ENCODE measurements at regions not wholly inside any gene's neighbourhood (a gene's known extent, or its start where the extent isn't known, plus 50 kb on each side); places are given as distances from the start of the nearest gene placed in this dataset.

DNA sequence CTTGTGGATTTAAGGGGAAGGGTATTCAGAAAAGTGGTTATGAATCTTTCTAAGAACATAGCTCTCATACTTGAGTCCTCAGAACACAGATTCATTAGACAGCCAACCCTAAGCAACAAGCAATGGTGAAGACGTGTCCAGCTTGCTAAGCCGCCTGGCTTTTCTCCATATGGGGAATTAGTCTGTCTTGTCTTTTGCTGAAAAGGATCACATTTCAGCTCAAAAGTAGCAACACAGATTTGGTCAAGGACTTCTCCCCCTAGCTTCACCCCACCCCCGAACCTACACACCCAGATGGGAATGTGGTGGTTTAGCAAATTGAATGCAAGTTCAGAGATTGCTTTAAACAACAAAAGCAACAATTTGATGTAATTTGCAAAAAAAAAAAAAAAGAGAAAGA lies 103.3 kb upstream of the RASGEF1B start:
- no peak for DNase-seq

GRCh38 chr4:81573840-81574239 lies 102.1 kb upstream of the RASGEF1B start:
- no peak for DNase-seq

DNA sequence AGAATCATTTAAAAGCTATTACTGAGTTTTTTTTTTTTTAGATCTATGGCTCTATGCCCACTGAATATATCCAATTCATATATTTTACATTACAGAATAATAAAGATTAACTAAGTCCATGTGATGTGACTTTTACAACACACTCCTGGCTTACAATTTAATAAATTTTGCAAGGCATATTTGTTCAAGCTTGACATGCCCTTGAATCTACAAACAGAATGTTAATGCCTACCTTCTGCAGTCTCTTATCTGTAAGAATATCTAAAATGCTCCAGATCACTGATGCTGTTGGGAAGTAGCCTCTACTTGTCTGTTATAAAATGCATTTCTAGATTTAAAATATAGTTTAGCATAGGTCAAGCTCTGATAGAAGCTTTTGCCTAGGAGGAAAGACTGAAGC lies 100.7 kb upstream of the RASGEF1B start:
- DNase-seq: no peak

DNA sequence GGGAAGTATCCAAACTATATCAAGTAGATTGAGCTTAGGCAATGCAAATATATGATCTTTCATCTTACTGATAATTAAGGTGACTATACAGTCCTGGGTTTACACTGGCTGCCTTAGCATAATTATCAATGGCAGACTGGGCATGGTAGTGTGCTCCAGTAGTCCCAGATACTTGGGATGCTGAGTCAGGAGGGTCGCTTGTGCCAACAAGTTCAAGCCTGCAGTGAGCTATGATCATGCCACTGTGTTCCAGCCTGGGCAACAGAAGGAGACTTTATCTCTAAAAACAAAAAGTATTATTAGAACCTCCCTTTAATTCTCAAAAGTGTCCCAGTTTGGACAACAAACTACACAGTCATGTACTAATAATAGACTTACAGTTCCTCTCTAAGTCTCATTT lies 99.4 kb upstream of the RASGEF1B start:
- no peak for DNase-seq

DNA sequence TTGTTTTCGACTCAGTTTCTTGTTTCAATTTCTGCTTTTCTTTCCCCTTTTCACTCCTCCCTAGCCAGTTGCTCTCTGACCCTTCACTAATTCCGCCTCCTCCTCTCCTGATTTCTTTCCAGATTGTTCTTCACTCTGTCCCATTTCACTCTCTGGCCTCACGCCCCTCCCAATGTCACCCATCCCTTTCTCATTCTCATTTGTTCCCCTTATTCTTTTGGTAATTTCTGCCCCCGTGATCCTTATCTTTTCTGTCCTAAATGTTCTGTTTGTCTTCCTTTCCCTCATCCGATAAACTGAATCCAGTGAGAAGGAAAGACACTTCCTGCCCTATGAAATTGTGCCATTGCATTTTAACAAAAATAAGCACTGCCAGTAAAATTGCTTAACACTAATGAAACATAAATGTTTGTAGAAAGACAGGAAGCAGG lies 94.5 kb upstream of the RASGEF1B start:
- DNase-seq: no peak

DNA sequence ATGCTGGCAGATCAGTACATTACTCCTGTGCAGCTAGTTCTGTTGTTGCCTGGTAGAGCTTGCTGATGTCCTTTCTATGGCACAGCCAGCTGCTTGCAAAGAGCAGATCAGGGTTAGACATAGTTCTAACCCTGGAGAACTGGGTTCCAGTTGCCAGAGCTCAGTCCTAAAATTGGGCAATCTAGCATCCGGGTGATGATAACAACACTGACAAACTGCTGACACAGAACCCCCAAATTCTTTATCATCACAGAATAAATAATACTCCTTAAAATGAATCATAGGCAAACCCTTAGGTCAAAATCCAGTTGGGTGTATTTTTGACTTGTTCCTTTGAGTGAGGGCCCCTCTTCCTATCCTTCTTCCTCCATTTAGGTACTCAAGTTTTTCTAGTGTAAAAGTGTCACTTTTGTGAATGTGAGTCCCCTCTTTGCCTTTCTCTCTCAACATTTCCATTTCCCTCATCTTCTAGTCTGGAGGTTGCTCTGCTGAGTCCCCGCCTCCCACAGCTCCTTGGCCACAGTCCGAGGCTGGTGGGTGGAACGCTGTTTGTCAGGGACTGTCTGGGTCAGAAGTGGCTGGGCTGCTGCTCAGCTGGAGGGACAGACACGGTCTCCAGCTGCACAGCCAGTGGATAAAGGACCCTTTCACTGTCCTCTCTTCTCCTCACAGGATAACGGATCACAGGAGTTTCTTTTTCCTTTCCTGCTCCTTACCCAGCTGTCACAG lies 93.6 kb upstream of the RASGEF1B start:
- no peak for DNase-seq

GRCh38 chr4:81564025-81564424 lies 92.3 kb upstream of the RASGEF1B start:
- no peak for DNase-seq

- DNase-seq: no peak
Observed at GRCh38 chr4:81562093-81562492, 90.4 kb upstream of the RASGEF1B start.

DNA sequence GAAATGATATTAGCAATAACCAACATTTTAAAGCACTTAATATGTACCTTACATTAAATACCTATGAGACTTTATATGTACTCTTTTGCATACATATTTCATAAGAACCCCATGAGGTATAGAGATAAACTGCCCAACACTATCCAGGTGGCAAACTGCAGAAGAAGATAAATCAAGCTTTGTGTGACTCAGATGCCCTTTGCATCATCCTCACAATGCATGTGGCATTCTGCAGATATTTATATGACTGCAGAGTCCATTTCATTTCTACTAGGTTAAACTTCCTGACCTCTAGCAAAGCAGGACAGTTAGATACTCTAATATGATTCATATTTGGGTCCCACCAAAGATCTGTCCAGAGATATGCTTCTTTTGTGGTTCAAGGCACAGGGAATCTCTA lies 85.6 kb upstream of the RASGEF1B start:
- no peak for DNase-seq

DNA sequence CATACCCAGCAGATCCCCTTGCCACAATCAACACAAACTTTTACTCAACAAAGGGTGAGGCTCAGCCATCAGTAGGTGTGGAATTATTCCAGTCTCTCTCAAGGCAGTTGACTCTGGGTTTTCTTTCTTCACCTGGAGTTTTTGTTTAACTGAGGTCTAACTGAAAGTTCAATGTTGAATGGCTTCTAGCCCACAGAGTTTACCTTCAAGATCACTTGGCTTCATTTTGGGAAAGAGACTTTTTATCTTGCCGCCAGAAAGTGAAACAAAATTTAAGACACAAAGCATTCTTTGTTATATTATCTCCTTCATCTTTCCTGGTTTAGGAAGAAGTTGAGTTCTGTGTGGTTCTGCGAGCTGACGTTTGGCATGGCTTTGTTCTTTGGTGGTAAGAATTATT lies 83.8 kb upstream of the RASGEF1B start:
- DNase-seq: no peak

DNA sequence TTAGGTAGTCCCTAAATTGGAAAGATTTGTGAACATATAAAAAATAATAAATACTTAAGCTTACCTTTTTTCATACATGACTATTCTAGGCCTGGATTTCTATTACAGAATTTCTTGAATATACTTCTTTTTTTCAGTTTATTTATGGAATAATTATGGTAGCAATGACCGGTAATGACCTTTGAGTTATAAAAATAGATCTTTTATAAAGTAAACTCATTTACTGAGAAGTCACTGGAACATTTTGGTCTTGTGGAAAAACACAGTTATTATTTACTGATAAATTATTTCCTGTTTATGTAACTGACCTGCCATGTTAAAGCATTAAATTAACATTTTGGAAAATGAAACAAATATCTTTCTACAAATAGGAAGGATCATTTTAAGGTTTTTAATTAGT lies 80.4 kb upstream of the RASGEF1B start:
- no peak for DNase-seq

GRCh38 chr4:81550388-81550859 lies 78.7 kb upstream of the RASGEF1B start:
- DNase-seq: no peak

GRCh38 chr4:81549984-81550383 lies 78.3 kb upstream of the RASGEF1B start:
- DNase-seq: no peak

GRCh38 chr4:81546777-81547176 lies 75.1 kb upstream of the RASGEF1B start:
- no peak for DNase-seq

GRCh38 chr4:81541161-81541945 lies 69.6 kb upstream of the RASGEF1B start:
- no peak for DNase-seq

DNA sequence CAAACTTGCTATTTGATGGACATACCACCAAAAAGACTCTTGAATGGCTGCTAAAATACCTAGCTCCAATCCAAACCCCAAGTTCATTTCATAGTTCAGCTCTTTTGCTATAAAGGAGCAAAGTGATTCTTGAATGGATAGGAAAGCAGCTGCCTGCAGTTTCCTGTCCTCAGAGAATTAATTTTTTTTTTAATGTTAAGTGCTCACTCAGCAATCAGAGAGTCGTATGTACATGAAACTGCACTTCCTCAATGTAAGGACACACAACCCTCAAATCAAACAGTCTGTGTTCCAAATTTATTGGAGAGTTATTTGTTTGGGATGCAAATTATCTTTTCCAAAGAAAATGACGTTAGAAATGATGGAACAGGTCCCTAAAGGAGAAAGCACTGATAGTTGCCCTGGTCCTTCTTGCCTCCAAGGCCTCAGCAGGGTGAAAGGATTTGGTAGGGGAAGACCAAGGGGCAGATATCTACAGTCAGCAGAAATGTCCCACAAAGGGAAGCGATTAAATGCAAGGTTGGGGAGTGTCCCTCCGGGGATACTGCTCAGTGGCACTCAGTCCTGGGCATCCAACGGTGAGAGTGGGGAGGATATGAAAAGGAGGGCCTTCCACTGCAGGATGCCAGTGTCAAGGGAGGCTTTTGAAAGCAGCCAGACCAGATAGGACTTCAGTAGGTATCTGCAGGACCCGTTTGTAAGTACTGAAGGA lies 67.2 kb upstream of the RASGEF1B start:
- no peak for DNase-seq

- DNase-seq: no peak
Observed at GRCh38 chr4:81531410-81531809, 59.7 kb upstream of the RASGEF1B start.

GRCh38 chr4:81528979-81529378 lies 57.3 kb upstream of the RASGEF1B start:
- no peak for DNase-seq

GRCh38 chr4:81528200-81528599 lies 56.5 kb upstream of the RASGEF1B start:
- DNase-seq: no peak

GRCh38 chr4:81527709-81528108 lies 56.0 kb upstream of the RASGEF1B start:
- no peak for DNase-seq

GRCh38 chr4:81527115-81527514 lies 55.4 kb upstream of the RASGEF1B start:
- DNase-seq: no peak

- DNase-seq: no peak
Observed at GRCh38 chr4:81526706-81527105, 55.0 kb upstream of the RASGEF1B start.

DNA sequence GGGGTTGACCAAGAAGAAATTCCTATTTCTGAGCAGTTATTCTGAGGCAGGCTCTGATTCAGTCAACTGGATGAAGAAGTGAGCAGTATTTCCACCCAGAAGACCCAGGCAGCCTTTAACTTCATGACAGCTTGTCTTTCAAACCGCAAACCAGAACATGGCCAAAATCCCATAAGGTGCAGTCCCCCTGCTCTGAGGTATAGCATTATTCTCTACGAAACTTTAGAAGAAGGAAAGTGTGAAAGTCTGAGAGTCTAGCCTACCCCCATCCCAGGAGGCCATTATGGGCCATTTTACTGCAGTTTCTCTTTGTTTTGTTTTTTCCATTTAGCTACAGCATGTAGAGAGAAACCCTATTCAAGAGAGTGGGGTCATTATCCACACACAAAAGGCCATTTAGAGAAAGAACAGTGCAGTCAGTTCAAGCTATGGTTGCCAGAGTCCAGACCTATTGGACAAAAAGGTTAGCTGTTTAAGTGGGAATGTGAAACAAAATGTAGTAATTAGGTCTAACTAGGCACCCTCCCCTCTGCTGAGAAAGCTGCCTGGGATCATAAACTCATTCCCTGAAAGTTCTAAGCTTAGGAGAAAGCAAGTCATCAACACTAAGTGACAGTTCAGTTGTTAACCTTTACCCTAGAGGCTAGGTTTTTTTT lies 52.1 kb upstream of the RASGEF1B start:
- DNase-seq: no peak
